NB4 (cell line): ENCODE measurements at regions not wholly inside any gene's neighbourhood (a gene's known extent, or its start where the extent isn't known, plus 50 kb on each side); places are given as distances from the start of the nearest gene placed in this dataset.

Experiments
- DNase-seq: peaks from one replicate; pipeline ENCODE4 v3.0.0; 2010; ENCODE audit warnings: low read depth
- H3K4me3 ChIP-seq: one replicate; pipeline ENCODE4 v1.5.1; 2011; ENCODE audit warnings: mild to moderate bottlenecking, low read depth, low read length, moderate library complexity
- CTCF ChIP-seq: IDR thresholded peaks from one replicate; pipeline ENCODE4 v1.5.1; 2012; ENCODE audit warnings: low read depth, low read length
- MAX ChIP-seq: IDR thresholded peaks from 2 replicates; pipeline ENCODE4 v1.6.1; 2011; ENCODE audit warnings: low read depth, low read length
- MYC ChIP-seq: IDR thresholded peaks from 2 replicates; pipeline ENCODE4 v1.6.1; 2011; ENCODE audit warnings: low read depth, low read length
- POLR2A ChIP-seq: IDR thresholded peaks from 2 replicates; pipeline ENCODE4 v1.6.1; 2011; ENCODE audit warnings: mild to moderate bottlenecking; ENCODE audit not compliant: insufficient read length; ENCODE audit errors: extremely low read depth

GRCh38 chr3:96488708-96489107 is 325.7 kb upstream of the EPHA6 start:
- no peak for DNase-seq
- TF ChIP-seq MAX (no peak), MYC (no peak), CTCF (no peak), POLR2A (no peak)
- H3K4me3 ChIP-seq = no peak overlapping the region

GRCh38 chr3:96491023-96491422 is 323.4 kb upstream of the EPHA6 start:
- no peak for TF ChIP-seq MAX
- H3K4me3 ChIP-seq = no peak overlapping the region
- no peak for DNase-seq

- H3K4me3 ChIP-seq = no peak overlapping the region
- TF ChIP-seq CTCF = no peak
- TF ChIP-seq MYC = no peak
- no peak for TF ChIP-seq POLR2A
- TF ChIP-seq MAX = no peak
- DNase-seq = no peak
These were observed 322.5 kb upstream of the EPHA6 start for GRCh38 chr3:96491868-96492267.

GRCh38 chr3:96510334-96510733 is 304.1 kb upstream of the EPHA6 start:
- DNase-seq = no peak
- no peak for TF ChIP-seq MAX
- TF ChIP-seq MYC = no peak
- no peak for TF ChIP-seq POLR2A
- TF ChIP-seq CTCF = no peak
- H3K4me3 ChIP-seq = no peak overlapping the region

GRCh38 chr3:96537165-96537564 is 277.2 kb upstream of the EPHA6 start:
- H3K4me3 ChIP-seq = no peak overlapping the region
- TF ChIP-seq MAX = no peak
- TF ChIP-seq MYC = no peak
- no peak for DNase-seq

- DNase-seq = no peak
- no peak overlapping the region for H3K4me3 ChIP-seq
- TF ChIP-seq CTCF = no peak
- no peak for TF ChIP-seq MYC
- no peak for TF ChIP-seq MAX
These were observed 276.2 kb upstream of the EPHA6 start for GRCh38 chr3:96538186-96538585.

- no peak overlapping the region for H3K4me3 ChIP-seq
- TF ChIP-seq POLR2A = no peak
- no peak for TF ChIP-seq MYC
- no peak for TF ChIP-seq MAX
- no peak for TF ChIP-seq CTCF
- no peak for DNase-seq
These were observed 266.3 kb upstream of the EPHA6 start for GRCh38 chr3:96548073-96548472.
